Astrocyte (in vitro differentiated cells and primary cell): ENCODE measurements at regions not wholly inside any gene's neighbourhood (a gene's known extent, or its start where the extent isn't known, plus 50 kb on each side); places are given as distances from the start of the nearest gene placed in this dataset.

ENCODE experiments used
- DNase-seq: peaks from one replicate; pipeline ENCODE4 v3.0.0-alpha.2; 2010; ENCODE audit warnings: low read depth
- FAIRE-seq: peaks from 2 replicates; lab custom pipeline; 2011; peaks lifted over from hg19 to GRCh38; lab: Jason Lieb, UNC
- H2AFZ ChIP-seq: 2 replicates; pipeline ENCODE4 v1.6.0; 2012; ENCODE audit warnings: low read depth, low read length, inconsistent platforms
- H3K27ac ChIP-seq: 2 replicates; pipeline ENCODE4 v1.5.1; 2011; ENCODE audit warnings: low read depth, low read length, inconsistent platforms
- H3K27me3 ChIP-seq: 2 replicates; pipeline ENCODE4 v1.6.0; 2011; ENCODE audit warnings: low read length, inconsistent platforms; ENCODE audit not compliant: insufficient read depth
- H3K36me3 ChIP-seq: 2 replicates; pipeline ENCODE4 v1.5.1; 2011; ENCODE audit warnings: low read length, inconsistent platforms; ENCODE audit not compliant: insufficient read depth
- H3K4me1 ChIP-seq: 2 replicates; pipeline ENCODE4 v1.5.1; 2011; ENCODE audit warnings: low read length, inconsistent platforms; ENCODE audit not compliant: insufficient read depth
- H3K4me2 ChIP-seq: 2 replicates; pipeline ENCODE4 v1.6.0; 2012; ENCODE audit warnings: low read length, inconsistent platforms
- H3K4me3 ChIP-seq: 2 replicates; pipeline ENCODE4 v1.5.1; 2011; ENCODE audit warnings: low read depth, mild to moderate bottlenecking, low read length, inconsistent platforms; ENCODE audit not compliant: insufficient read depth
- H3K79me2 ChIP-seq: 2 replicates; pipeline ENCODE4 v1.6.0; 2012; ENCODE audit warnings: mild to moderate bottlenecking, low read length, inconsistent platforms; ENCODE audit not compliant: insufficient read depth
- H3K9ac ChIP-seq: 2 replicates; pipeline ENCODE4 v1.6.0; 2012; ENCODE audit warnings: mild to moderate bottlenecking, low read length, inconsistent platforms
- H3K9me3 ChIP-seq: 2 replicates; pipeline ENCODE4 v1.5.1; 2012; ENCODE audit warnings: low read depth, mild to moderate bottlenecking, low read length, inconsistent platforms; ENCODE audit not compliant: insufficient read depth
- H4K20me1 ChIP-seq: 2 replicates; pipeline ENCODE4 v1.6.0; 2012; ENCODE audit warnings: low read length, inconsistent platforms; ENCODE audit not compliant: insufficient read depth
- H3K27ac Mint-ChIP-seq: one replicate; pipeline ENCODE4 v1.8.0; 2021; ENCODE audit warnings: mild to moderate bottlenecking, mixed read lengths; ENCODE audit not compliant: unreplicated experiment
- H3K27me3 Mint-ChIP-seq: one replicate; pipeline ENCODE4 v1.8.0; 2021; ENCODE audit warnings: low read depth, mixed read lengths; ENCODE audit not compliant: unreplicated experiment
- H3K36me3 Mint-ChIP-seq: one replicate; pipeline ENCODE4 v1.8.0; 2021; ENCODE audit warnings: low read depth, mixed read lengths; ENCODE audit not compliant: unreplicated experiment
- H3K4me1 Mint-ChIP-seq: one replicate; pipeline ENCODE4 v1.8.0; 2021; ENCODE audit warnings: low read depth, mixed read lengths; ENCODE audit not compliant: unreplicated experiment
- H3K4me3 Mint-ChIP-seq: one replicate; pipeline ENCODE4 v1.8.0; 2021; ENCODE audit warnings: mild to moderate bottlenecking, moderate library complexity, mixed read lengths; ENCODE audit not compliant: unreplicated experiment
- H3K9me3 Mint-ChIP-seq: one replicate; pipeline ENCODE4 v1.8.0; 2021; ENCODE audit warnings: mild to moderate bottlenecking, mixed read lengths; ENCODE audit not compliant: unreplicated experiment
- EZH2 ChIP-seq: IDR thresholded peaks from 2 replicates; pipeline ENCODE4 v1.6.1; 2012; ENCODE audit warnings: mild to moderate bottlenecking, low read length, inconsistent platforms; ENCODE audit not compliant: insufficient read depth
- TF ChIP-seq, protein P1 (sequence below): IDR thresholded peaks from 2 replicates; pipeline ENCODE4 v1.5.1; 2011; ENCODE audit warnings: low read depth, mild to moderate bottlenecking, inconsistent platforms, low read length, moderate library complexity; ENCODE audit not compliant: insufficient read depth

DNA sequence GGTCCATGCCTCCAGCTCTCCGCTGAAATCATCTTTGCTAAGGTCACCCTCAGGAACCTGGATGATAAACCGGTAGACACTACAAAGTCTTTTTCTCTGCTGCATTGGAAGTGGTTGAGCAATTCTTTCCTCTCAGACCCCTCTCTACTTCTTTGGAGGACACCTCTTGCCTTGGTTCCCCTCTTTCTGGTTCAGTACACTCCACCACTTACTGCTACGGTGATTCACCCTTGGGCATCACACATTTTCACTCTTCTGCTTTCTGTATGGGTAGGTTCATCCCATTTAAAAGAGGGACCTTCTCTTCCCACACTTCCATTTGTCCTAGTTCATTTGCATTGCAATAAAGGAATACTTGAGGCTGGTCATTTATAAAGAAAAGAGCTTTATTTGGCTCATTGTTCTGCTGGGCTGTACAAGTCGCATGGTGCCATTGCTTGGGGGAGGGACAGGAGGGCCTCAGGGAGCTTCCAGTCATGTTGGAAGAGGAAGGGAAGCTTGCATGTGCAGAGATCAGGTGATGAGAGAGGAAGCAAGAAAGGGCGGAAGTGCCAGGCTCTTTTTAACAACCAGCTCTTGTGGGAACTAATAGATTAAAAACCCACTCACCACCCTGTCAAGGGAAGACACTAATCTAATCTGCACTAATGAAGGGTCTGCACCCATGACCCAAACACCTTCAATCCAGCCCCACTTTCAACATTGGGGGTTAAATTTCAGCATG, 149.7 kb upstream of the TMEM170B start:
- H3K9me3 ChIP-seq, result no peaks in the 10 kb centered on the region
- no peak overlapping the region for H3K4me3 ChIP-seq
- no peaks in the 10 kb centered on the region for H3K27me3 ChIP-seq
- H3K4me2 ChIP-seq, result no peak overlapping the region
- no peak for DNase-seq
- peaks cover 16% of the 10 kb centered on the region for H3K4me1 Mint-ChIP-seq
- H3K27me3 Mint-ChIP-seq, result no peaks in the 10 kb centered on the region
- no peaks in the 10 kb centered on the region for H3K79me2 ChIP-seq
- H3K36me3 ChIP-seq, result no peaks in the 10 kb centered on the region
- H3K27ac Mint-ChIP-seq, result no peak overlapping the region
- H3K9ac ChIP-seq, result no peak overlapping the region
- no peak for FAIRE-seq
- H3K36me3 Mint-ChIP-seq, result no peaks in the 10 kb centered on the region
- H3K27ac ChIP-seq, result no peak overlapping the region
- no peaks in the 10 kb centered on the region for H4K20me1 ChIP-seq
- H3K4me1 ChIP-seq, result peaks cover under 1% of the 10 kb centered on the region
- H3K4me3 Mint-ChIP-seq, result no peak overlapping the region
- H2AFZ ChIP-seq, result no peak overlapping the region
- TF ChIP-seq, protein P1, sequence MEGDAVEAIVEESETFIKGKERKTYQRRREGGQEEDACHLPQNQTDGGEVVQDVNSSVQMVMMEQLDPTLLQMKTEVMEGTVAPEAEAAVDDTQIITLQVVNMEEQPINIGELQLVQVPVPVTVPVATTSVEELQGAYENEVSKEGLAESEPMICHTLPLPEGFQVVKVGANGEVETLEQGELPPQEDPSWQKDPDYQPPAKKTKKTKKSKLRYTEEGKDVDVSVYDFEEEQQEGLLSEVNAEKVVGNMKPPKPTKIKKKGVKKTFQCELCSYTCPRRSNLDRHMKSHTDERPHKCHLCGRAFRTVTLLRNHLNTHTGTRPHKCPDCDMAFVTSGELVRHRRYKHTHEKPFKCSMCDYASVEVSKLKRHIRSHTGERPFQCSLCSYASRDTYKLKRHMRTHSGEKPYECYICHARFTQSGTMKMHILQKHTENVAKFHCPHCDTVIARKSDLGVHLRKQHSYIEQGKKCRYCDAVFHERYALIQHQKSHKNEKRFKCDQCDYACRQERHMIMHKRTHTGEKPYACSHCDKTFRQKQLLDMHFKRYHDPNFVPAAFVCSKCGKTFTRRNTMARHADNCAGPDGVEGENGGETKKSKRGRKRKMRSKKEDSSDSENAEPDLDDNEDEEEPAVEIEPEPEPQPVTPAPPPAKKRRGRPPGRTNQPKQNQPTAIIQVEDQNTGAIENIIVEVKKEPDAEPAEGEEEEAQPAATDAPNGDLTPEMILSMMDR, result no peak
- no peak for TF ChIP-seq EZH2
- peaks cover 8% of the 10 kb centered on the region for H3K9me3 Mint-ChIP-seq

DNA sequence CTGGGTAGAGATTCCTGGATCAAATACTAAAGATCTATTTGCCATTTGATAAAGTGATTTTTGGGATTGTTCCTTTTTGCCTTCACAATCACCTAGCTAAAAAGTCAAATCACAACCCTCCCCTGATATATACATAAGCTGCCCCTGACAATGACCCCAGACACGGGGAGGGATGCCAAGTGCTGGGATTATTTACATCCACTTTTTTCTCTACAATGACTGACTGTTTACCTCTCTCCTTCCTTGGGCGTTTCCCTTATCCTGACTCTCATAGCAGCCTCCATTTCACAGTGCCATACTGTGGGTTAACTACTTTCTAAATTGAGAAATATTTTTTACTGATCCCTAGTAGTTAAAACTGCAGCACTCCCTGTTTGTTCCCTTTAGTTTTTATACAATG, 150.8 kb upstream of the TMEM170B start:
- Histone ChIP-seq H3K4me1 (no peaks in the 10 kb centered on the region), H3K27ac (no peak overlapping the region), H3K9ac (no peak overlapping the region), H3K36me3 (no peaks in the 10 kb centered on the region), H3K27me3 (no peaks in the 10 kb centered on the region), H4K20me1 (no peaks in the 10 kb centered on the region), H3K79me2 (no peaks in the 10 kb centered on the region), H3K9me3 (no peaks in the 10 kb centered on the region), H3K4me2 (no peak overlapping the region), H3K4me3 (no peak overlapping the region), H2AFZ (no peak overlapping the region)
- H3K27me3 Mint-ChIP-seq, result no peaks in the 10 kb centered on the region
- DNase-seq (no peak), FAIRE-seq (no peak)
- no peaks in the 10 kb centered on the region for H3K9me3 Mint-ChIP-seq
- no peak overlapping the region for H3K27ac Mint-ChIP-seq
- peaks cover 14% of the 10 kb centered on the region for H3K4me1 Mint-ChIP-seq
- H3K4me3 Mint-ChIP-seq, result no peak overlapping the region
- no peak for TF ChIP-seq EZH2
- TF ChIP-seq, protein P1, result no peak
- H3K36me3 Mint-ChIP-seq, result no peaks in the 10 kb centered on the region

DNA sequence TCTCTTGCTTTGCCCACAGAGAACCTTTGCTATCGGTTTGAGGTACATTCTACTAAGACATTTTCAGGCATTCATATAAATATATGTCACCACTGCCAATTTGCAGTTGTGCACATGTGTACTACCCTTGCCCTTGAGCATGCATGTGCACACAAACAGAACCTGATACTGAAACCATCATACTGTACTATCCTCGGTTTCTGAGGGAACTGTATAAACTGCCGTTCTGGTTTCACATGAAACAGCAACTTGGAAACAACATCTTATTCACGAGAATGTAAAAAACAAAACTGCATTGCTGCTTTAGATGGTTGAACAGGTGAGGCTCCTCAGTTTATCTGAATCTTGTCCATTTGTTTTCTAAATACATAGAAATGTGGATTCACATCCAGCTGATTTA, 151.2 kb upstream of the TMEM170B start:
- no peak for DNase-seq
- Mint-ChIP-seq H3K4me1 (peaks cover 14% of the 10 kb centered on the region), H3K36me3 (no peaks in the 10 kb centered on the region), H3K4me3 (no peak overlapping the region), H3K9me3 (no peaks in the 10 kb centered on the region), H3K27me3 (no peaks in the 10 kb centered on the region), H3K27ac (no peak overlapping the region)
- Histone ChIP-seq H3K4me1 (no peaks in the 10 kb centered on the region), H3K79me2 (no peaks in the 10 kb centered on the region), H3K4me2 (no peak overlapping the region), H3K9ac (no peak overlapping the region), H3K9me3 (no peaks in the 10 kb centered on the region), H2AFZ (no peak overlapping the region), H3K27me3 (no peaks in the 10 kb centered on the region), H3K36me3 (no peaks in the 10 kb centered on the region), H4K20me1 (no peaks in the 10 kb centered on the region), H3K27ac (no peak overlapping the region), H3K4me3 (no peak overlapping the region)
- no peak for TF ChIP-seq EZH2
- TF ChIP-seq, protein P1, result no peak
- no peak for FAIRE-seq
